ENCODE measurements at regions not wholly inside any gene's neighbourhood (a gene's known extent, or its start where the extent isn't known, plus 50 kb on each side); places are given as distances from the start of the nearest gene placed in this dataset.

- no peak for TF ChIP-seq CTCF (conservative IDR thresholded peaks at IDR 0.05)
Observed at GRCh38 chr2:19723021-19723420, 178.8 kb downstream of the TTC32 start.

GRCh38 chr2:19722531-19722971 lies 179.2 kb downstream of the TTC32 start:
- no peak for DNase-seq
- Mint-ChIP-seq H3K4me1 (no peaks in the 10 kb centered on the region), H3K36me3 (ENCODE audit: low read depth) (no peaks in the 10 kb centered on the region), H3K4me3 (no peak overlapping the region), H3K27ac (no peak overlapping the region), H3K9me3 (no peaks in the 10 kb centered on the region), H3K27me3 (ENCODE audit: insufficient read depth) (peaks cover 2% of the 10 kb centered on the region)
- Histone ChIP-seq H3K4me1 (ENCODE audit: control insufficient read depth, insufficient read depth, low read length) (no peaks in the 10 kb centered on the region), H3K27me3 (ENCODE audit: control insufficient read depth, insufficient read depth, low read length, poor library complexity, severe bottlenecking) (no peaks in the 10 kb centered on the region), H3K27ac (ENCODE audit: low read depth, low read length) (no peak overlapping the region), H3K9me3 (ENCODE audit: control insufficient read depth, low read length) (no peaks in the 10 kb centered on the region), H3K4me3 (ENCODE audit: low read length) (no peak overlapping the region), H3K9ac (ENCODE audit: extremely low read depth, low read length, poor library complexity, severe bottlenecking) (no peak overlapping the region), H3K36me3 (ENCODE audit: control insufficient read depth, insufficient read depth, low read length) (no peaks in the 10 kb centered on the region)
- 100% methylated on average over 3 of the region's 3 CpGs; no CpG with 5 or more reads in 1 of the 2 experiments for WGBS, 2 experiments (ENCODE audit: insufficient coverage in 1 of 2, insufficient read length in 1 of 2)
- TF ChIP-seq CTCF (conservative IDR thresholded peaks at IDR 0.05) = no peak

More at GRCh38 chr2:19723021-19723420, 178.8 kb downstream of the TTC32 start:
- no peaks in the 10 kb centered on the region for H3K27me3 ChIP-seq (ENCODE audit: control insufficient read depth, insufficient read depth, low read length, poor library complexity, severe bottlenecking)
- no peaks in the 10 kb centered on the region for H3K9me3 ChIP-seq (ENCODE audit: control insufficient read depth, low read length)
- no peaks in the 10 kb centered on the region for H3K4me1 ChIP-seq (ENCODE audit: control insufficient read depth, insufficient read depth, low read length)
- H3K36me3 Mint-ChIP-seq (ENCODE audit: low read depth) = no peaks in the 10 kb centered on the region
- H3K27ac ChIP-seq (ENCODE audit: low read depth, low read length) = no peak overlapping the region
- DNase-seq = no peak
- H3K4me3 ChIP-seq (ENCODE audit: low read length) = no peak overlapping the region
- H3K27me3 Mint-ChIP-seq (ENCODE audit: insufficient read depth) = peaks cover 2% of the 10 kb centered on the region
- H3K9me3 Mint-ChIP-seq = no peaks in the 10 kb centered on the region
- H3K4me1 Mint-ChIP-seq = no peaks in the 10 kb centered on the region
- no peak overlapping the region for H3K4me3 Mint-ChIP-seq
- no peak overlapping the region for H3K9ac ChIP-seq (ENCODE audit: extremely low read depth, low read length, poor library complexity, severe bottlenecking)
- H3K27ac Mint-ChIP-seq = no peak overlapping the region
- no peaks in the 10 kb centered on the region for H3K36me3 ChIP-seq (ENCODE audit: control insufficient read depth, insufficient read depth, low read length)
- 87 to 95% methylated on average over 6 to 7 of the region's 7 CpGs for WGBS, 2 experiments (ENCODE audit: insufficient coverage in 1 of 2, insufficient read length in 1 of 2)

- no peaks in the 10 kb centered on the region for H3K36me3 Mint-ChIP-seq (ENCODE audit: low read depth)
- no peaks in the 10 kb centered on the region for H3K4me1 ChIP-seq (ENCODE audit: control insufficient read depth, insufficient read depth, low read length)
- no peak overlapping the region for H3K9ac ChIP-seq (ENCODE audit: extremely low read depth, low read length, poor library complexity, severe bottlenecking)
- no peak overlapping the region for H3K4me3 ChIP-seq (ENCODE audit: low read length)
- no peak overlapping the region for H3K27ac ChIP-seq (ENCODE audit: low read depth, low read length)
- TF ChIP-seq CTCF (conservative IDR thresholded peaks at IDR 0.05) = no peak
- no peaks in the 10 kb centered on the region for H3K4me1 Mint-ChIP-seq
- peaks cover 2% of the 10 kb centered on the region for H3K27me3 Mint-ChIP-seq (ENCODE audit: insufficient read depth)
- DNase-seq = no peak
- no peaks in the 10 kb centered on the region for H3K36me3 ChIP-seq (ENCODE audit: control insufficient read depth, insufficient read depth, low read length)
- no peaks in the 10 kb centered on the region for H3K9me3 Mint-ChIP-seq
- no peak overlapping the region for H3K27ac Mint-ChIP-seq
- no peak overlapping the region for H3K4me3 Mint-ChIP-seq
- WGBS, 2 experiments (ENCODE audit: insufficient coverage in 1 of 2, insufficient read length in 1 of 2) = 94 to 96% methylated on average over 2 to 5 of the region's 5 CpGs
- no peaks in the 10 kb centered on the region for H3K27me3 ChIP-seq (ENCODE audit: control insufficient read depth, insufficient read depth, low read length, poor library complexity, severe bottlenecking)
- no peaks in the 10 kb centered on the region for H3K9me3 ChIP-seq (ENCODE audit: control insufficient read depth, low read length)
Observed at GRCh38 chr2:19720306-19720705, 181.5 kb downstream of the TTC32 start.
